H1 (cell line): ENCODE measurements at regions not wholly inside any gene's neighbourhood (a gene's known extent, or its start where the extent isn't known, plus 50 kb on each side); places are given as distances from the start of the nearest gene placed in this dataset.

Experiments used
- CHD2 ChIP-seq: IDR thresholded peaks from 2 replicates; pipeline ENCODE4 v1.6.1; 2012; ENCODE audit warnings: low read length, improper control_type of control experiment
- EP300 ChIP-seq, 2 experiments: IDR thresholded peaks; 1 replicate in 1 of 2; 2 replicates in 1 of 2; pipeline ENCODE4 v1.6.1; 2011 to 2012; ENCODE audit warnings: low read depth in 2 of 2, low read length in 2 of 2, mild to moderate bottlenecking in 2 of 2, borderline replicate concordance in 1 of 2, inconsistent platforms in 1 of 2, moderate library complexity in 1 of 2
- JUND ChIP-seq: IDR thresholded peaks from 2 replicates; pipeline ENCODE4 v1.6.1; 2011; ENCODE audit warnings: mild to moderate bottlenecking, improper control_type of control experiment, low read length
- MAFK ChIP-seq: IDR thresholded peaks from 2 replicates; pipeline ENCODE4 v1.6.1; 2012; ENCODE audit warnings: low read depth, mild to moderate bottlenecking, improper control_type of control experiment, low read length
- NRF1 ChIP-seq: IDR thresholded peaks from 2 replicates; pipeline ENCODE4 v1.6.1; 2011; ENCODE audit warnings: mild to moderate bottlenecking, low read depth, low read length, improper control_type of control experiment
- POLR2A ChIP-seq, 2 experiments: IDR thresholded peaks; 1 replicate in 1 of 2; 2 replicates in 1 of 2; pipeline ENCODE4 v1.6.1; 2011; ENCODE audit warnings: low read depth in 2 of 2, low read length in 2 of 2, mild to moderate bottlenecking in 2 of 2; ENCODE audit errors: control extremely low read depth in 1 of 2
- RFX5 ChIP-seq: IDR thresholded peaks from 2 replicates; pipeline ENCODE4 v1.6.1; 2011; ENCODE audit warnings: low read depth, low read length, improper control_type of control experiment, borderline replicate concordance
- SIRT6 ChIP-seq: IDR thresholded peaks from one replicate; pipeline ENCODE4 v1.7.1; 2012; ENCODE audit warnings: low read length, inconsistent platforms
- SP1 ChIP-seq: IDR thresholded peaks from 2 replicates; pipeline ENCODE4 v1.6.1; 2011; ENCODE audit warnings: low read depth, low read length
- SUZ12 ChIP-seq: fragments of 200-600 bp; sonication (generic); IDR thresholded peaks from 2 replicates; pipeline ENCODE4 v1.6.1; 2012; ENCODE audit warnings: mild to moderate bottlenecking, inconsistent platforms, low read length, moderate library complexity, mixed read lengths
- TF ChIP-seq, protein P1 (sequence below), 3 experiments: IDR thresholded peaks; 1 replicate in 2 of 3; 2 replicates in 1 of 3; pipeline versions ENCODE4 v1.5.1 to v1.6.1; 2011; ENCODE audit warnings: low read length in 3 of 3, mild to moderate bottlenecking in 3 of 3, inconsistent platforms in 2 of 3, low read depth in 1 of 3, moderate library complexity in 1 of 3; ENCODE audit not compliant: insufficient read depth in 1 of 3; ENCODE audit errors: control extremely low read depth in 1 of 3
- TF ChIP-seq, protein P2 (sequence below): IDR thresholded peaks from 2 replicates; pipeline ENCODE4 v1.6.1; 2012; ENCODE audit warnings: inconsistent platforms

DNA sequence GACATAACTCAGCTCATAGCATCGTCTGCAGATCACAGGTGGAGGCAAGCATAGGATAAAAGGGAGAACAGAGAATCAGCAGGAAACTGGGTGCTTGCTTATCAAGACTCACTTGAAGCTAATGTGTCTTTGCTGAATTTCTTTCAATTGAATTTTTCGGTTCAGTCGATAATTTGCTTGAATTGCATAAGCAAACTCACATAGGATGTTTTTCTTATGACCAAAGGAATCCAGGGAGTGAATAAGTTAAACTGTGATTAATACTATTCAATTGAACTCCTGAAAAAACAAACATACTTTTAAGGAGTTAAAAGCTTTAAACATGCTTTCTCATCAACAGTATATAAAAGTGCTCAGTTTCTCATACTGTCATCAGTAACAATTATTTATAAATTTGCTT lies 707.1 kb upstream of the ACVR2A start:
- TF ChIP-seq MAFK (no peak), SUZ12 (no peak), NRF1 (no peak), RFX5 (no peak), CHD2 (no peak), JUND (no peak), POLR2A (IDR thresholded peaks at IDR 0.05; ENCODE audit: control extremely low read depth in 1 of 2, low read depth in 2 of 2, low read length in 2 of 2) (no peak), EP300 (IDR thresholded peaks at IDR 0.05; ENCODE audit: borderline replicate concordance in 1 of 2, low read depth in 2 of 2, low read length in 2 of 2) (no peak), SP1 (no peak), SIRT6 (no peak)
- TF ChIP-seq, protein P1, sequence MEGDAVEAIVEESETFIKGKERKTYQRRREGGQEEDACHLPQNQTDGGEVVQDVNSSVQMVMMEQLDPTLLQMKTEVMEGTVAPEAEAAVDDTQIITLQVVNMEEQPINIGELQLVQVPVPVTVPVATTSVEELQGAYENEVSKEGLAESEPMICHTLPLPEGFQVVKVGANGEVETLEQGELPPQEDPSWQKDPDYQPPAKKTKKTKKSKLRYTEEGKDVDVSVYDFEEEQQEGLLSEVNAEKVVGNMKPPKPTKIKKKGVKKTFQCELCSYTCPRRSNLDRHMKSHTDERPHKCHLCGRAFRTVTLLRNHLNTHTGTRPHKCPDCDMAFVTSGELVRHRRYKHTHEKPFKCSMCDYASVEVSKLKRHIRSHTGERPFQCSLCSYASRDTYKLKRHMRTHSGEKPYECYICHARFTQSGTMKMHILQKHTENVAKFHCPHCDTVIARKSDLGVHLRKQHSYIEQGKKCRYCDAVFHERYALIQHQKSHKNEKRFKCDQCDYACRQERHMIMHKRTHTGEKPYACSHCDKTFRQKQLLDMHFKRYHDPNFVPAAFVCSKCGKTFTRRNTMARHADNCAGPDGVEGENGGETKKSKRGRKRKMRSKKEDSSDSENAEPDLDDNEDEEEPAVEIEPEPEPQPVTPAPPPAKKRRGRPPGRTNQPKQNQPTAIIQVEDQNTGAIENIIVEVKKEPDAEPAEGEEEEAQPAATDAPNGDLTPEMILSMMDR (IDR thresholded peaks at IDR 0.05; ENCODE audit: control extremely low read depth in 1 of 3, insufficient read depth in 1 of 3, low read depth in 1 of 3, low read length in 3 of 3): no peak
- TF ChIP-seq, protein P2, sequence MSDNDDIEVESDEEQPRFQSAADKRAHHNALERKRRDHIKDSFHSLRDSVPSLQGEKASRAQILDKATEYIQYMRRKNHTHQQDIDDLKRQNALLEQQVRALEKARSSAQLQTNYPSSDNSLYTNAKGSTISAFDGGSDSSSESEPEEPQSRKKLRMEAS: no peak
